ENCODE measurements at regions not wholly inside any gene's neighbourhood (a gene's known extent, or its start where the extent isn't known, plus 50 kb on each side); places are given as distances from the start of the nearest gene placed in this dataset.

- no peak for TF ChIP-seq POLR2A (IDR thresholded peaks at IDR 0.05; ENCODE audit: low read length)
- no peak for TF ChIP-seq CEBPB (IDR thresholded peaks at IDR 0.05)
- no peak for TF ChIP-seq NPAS2 (CRISPR knock-in tag; IDR thresholded peaks at IDR 0.05; ENCODE audit: borderline replicate concordance)
- no peak for TF ChIP-seq MYC (IDR thresholded peaks at IDR 0.05; ENCODE audit: borderline replicate concordance, low read length)
- TF ChIP-seq ESRRA (IDR thresholded peaks at IDR 0.05; ENCODE audit: borderline replicate concordance, low read length), result no peak
- no peak for TF ChIP-seq NFE2L2 (conservative IDR thresholded peaks at IDR 0.05; ENCODE audit: low read length)
- no peak for TF ChIP-seq HDAC2 (IDR thresholded peaks at IDR 0.05)
- no peak for TF ChIP-seq CTCF (IDR thresholded peaks at IDR 0.05)
- TF ChIP-seq ELK1 (IDR thresholded peaks at IDR 0.05; ENCODE audit: low read depth, low read length), result no peak
- no peak for TF ChIP-seq GATA3 (IDR thresholded peaks at IDR 0.05; ENCODE audit: borderline replicate concordance)
Observed at GRCh38 chr15:69718916-69719315, 266.3 kb downstream of the RPLP1 start.
